Right lobe of liver (tissue), 4 donors: ENCODE measurements at regions not wholly inside any gene's neighbourhood (a gene's known extent, or its start where the extent isn't known, plus 50 kb on each side); places are given as distances from the start of the nearest gene placed in this dataset.

ENCODE experiments used
- POLR2A ChIP-seq: fragments of 450-650 bp; IDR thresholded peaks from one replicate; pipeline ENCODE4 v1.6.1; 2017; ENCODE audit warnings: antibody characterized with exemption, mild to moderate bottlenecking
- TF ChIP-seq, protein P1 (sequence below), 4 donors: fragments of 200-600 bp in 3 of 4; fragments of 450-650 bp in 1 of 4; IDR thresholded peaks; one replicate each; pipeline versions ENCODE4 v1.5.1 to v1.8.0; 2016 to 2022; ENCODE audit warnings: antibody characterized with exemption in 4 of 4, mild to moderate bottlenecking in 2 of 4
- donor health status: DM: no; HTN: no; CAD: no.
- donor health status: DM: no; HTN: no; CAD: no.
- donor health status: DM: no; HTN: yes; CAD: no.

DNA sequence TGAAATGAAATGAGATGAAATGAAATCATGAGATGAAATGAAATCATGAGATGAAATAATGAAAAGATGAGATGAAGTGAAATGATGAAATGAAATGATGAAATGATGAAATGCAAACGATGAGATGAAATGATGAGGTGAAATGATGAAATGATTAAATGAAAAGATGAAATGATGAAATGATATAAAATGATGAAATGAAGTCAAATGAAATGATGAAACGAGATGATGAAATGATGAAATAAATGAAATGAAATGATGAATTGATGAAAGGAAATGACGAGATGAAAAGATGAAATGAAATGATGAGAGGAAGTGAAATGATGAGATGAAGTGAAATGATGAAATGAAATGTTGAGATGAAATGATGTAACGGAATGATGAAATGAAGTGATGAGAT lies 595.6 kb downstream of the TP53TG3F start:
- TF ChIP-seq, protein P1, sequence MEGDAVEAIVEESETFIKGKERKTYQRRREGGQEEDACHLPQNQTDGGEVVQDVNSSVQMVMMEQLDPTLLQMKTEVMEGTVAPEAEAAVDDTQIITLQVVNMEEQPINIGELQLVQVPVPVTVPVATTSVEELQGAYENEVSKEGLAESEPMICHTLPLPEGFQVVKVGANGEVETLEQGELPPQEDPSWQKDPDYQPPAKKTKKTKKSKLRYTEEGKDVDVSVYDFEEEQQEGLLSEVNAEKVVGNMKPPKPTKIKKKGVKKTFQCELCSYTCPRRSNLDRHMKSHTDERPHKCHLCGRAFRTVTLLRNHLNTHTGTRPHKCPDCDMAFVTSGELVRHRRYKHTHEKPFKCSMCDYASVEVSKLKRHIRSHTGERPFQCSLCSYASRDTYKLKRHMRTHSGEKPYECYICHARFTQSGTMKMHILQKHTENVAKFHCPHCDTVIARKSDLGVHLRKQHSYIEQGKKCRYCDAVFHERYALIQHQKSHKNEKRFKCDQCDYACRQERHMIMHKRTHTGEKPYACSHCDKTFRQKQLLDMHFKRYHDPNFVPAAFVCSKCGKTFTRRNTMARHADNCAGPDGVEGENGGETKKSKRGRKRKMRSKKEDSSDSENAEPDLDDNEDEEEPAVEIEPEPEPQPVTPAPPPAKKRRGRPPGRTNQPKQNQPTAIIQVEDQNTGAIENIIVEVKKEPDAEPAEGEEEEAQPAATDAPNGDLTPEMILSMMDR (IDR thresholded peaks at IDR 0.05), result no peak
- no peak for TF ChIP-seq POLR2A
